ENCODE measurements at regions not wholly inside any gene's neighbourhood (a gene's known extent, or its start where the extent isn't known, plus 50 kb on each side); places are given as distances from the start of the nearest gene placed in this dataset.

DNA sequence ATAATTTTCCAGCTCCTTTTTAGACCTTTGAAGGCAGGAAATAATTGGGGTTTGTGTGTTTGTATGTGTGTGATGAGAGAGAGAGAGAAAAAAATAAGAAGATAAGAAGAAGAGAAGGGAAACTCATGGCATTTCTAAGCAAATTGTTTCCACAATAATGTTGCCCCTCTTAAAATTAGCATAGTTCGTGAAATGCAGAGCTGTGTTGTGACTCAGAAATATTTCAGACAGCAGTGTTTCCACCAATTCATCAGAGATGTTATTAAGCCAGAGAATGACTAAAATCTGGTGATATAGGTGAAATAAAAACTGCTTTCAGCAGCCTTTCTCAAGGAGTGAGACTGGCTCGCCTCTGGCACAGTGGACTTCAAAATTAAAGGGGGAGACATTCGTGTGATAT, 65.9 kb upstream of the ARHGAP5 start:
- DNase-seq (ENCODE audit: extremely low spot score): no peak
- ChIA-PET POLR2A (no interaction called here), CTCF (no interaction called here)
- no peak for TF ChIP-seq ARNT (IDR thresholded peaks at IDR 0.05)
- no peak for TF ChIP-seq L3MBTL2 (conservative IDR thresholded peaks at IDR 0.05)
- TF ChIP-seq FOXM1 (IDR thresholded peaks at IDR 0.05; ENCODE audit: borderline replicate concordance): no peak
- TF ChIP-seq ELF4 (IDR thresholded peaks at IDR 0.05): no peak
- TF ChIP-seq FOXK2 (IDR thresholded peaks at IDR 0.05): no peak
- no peak for TF ChIP-seq TARDBP (IDR thresholded peaks at IDR 0.05)
- TF ChIP-seq FOXA1 (IDR thresholded peaks at IDR 0.05): no peak
- no peak for TF ChIP-seq HDGF (IDR thresholded peaks at IDR 0.05; ENCODE audit: borderline replicate concordance)
- TF ChIP-seq CTBP1 (IDR thresholded peaks at IDR 0.05; ENCODE audit: borderline replicate concordance): no peak
- TF ChIP-seq NFRKB (IDR thresholded peaks at IDR 0.05): no peak
- no peak for TF ChIP-seq ZNF384 (IDR thresholded peaks at IDR 0.05)
- no peak for TF ChIP-seq BHLHE40 (IDR thresholded peaks at IDR 0.05; ENCODE audit: borderline replicate concordance)
- TF ChIP-seq LEF1 (IDR thresholded peaks at IDR 0.05; ENCODE audit: borderline replicate concordance): no peak
- no peak for TF ChIP-seq SUZ12 (IDR thresholded peaks at IDR 0.05)
- TF ChIP-seq, protein P1, sequence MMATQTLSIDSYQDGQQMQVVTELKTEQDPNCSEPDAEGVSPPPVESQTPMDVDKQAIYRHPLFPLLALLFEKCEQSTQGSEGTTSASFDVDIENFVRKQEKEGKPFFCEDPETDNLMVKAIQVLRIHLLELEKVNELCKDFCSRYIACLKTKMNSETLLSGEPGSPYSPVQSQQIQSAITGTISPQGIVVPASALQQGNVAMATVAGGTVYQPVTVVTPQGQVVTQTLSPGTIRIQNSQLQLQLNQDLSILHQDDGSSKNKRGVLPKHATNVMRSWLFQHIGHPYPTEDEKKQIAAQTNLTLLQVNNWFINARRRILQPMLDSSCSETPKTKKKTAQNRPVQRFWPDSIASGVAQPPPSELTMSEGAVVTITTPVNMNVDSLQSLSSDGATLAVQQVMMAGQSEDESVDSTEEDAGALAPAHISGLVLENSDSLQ (IDR thresholded peaks at IDR 0.05): no peak
- TF ChIP-seq SP1 (IDR thresholded peaks at IDR 0.05): no peak

DNA sequence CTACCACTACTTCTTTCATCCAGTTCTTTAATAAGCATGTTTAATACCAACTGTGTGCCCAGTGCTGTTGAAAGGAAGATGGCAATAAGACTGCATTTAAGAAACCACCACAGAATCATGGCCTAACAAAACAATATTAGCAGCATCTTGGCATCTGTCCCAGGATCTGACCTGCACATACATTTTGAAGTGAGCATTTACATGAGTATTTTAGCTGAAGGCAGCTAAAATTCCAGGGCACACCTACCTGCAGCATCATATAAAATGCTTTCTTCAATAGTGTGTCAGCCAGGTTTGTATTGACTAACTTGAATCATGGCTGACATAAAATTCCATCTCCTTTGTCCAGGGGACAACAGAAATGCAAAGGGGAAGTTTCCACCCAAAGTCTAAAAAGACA, 65.0 kb upstream of the ARHGAP5 start:
- DNase-seq (ENCODE audit: extremely low spot score): no peak
- CTCF ChIA-PET: no interaction called here
- POLR2A ChIA-PET: no interaction called here
- TF ChIP-seq, protein P1 (IDR thresholded peaks at IDR 0.05): no peak
- TF ChIP-seq SP1 (IDR thresholded peaks at IDR 0.05) (no peak), FOXA1 (IDR thresholded peaks at IDR 0.05) (no peak), FOXK2 (IDR thresholded peaks at IDR 0.05) (no peak), ARNT (IDR thresholded peaks at IDR 0.05) (no peak), CTBP1 (IDR thresholded peaks at IDR 0.05; ENCODE audit: borderline replicate concordance) (no peak), ZNF384 (IDR thresholded peaks at IDR 0.05) (no peak), TARDBP (IDR thresholded peaks at IDR 0.05) (no peak), FOXM1 (IDR thresholded peaks at IDR 0.05; ENCODE audit: borderline replicate concordance) (no peak), HDGF (IDR thresholded peaks at IDR 0.05; ENCODE audit: borderline replicate concordance) (no peak), ELF4 (IDR thresholded peaks at IDR 0.05) (no peak), SUZ12 (IDR thresholded peaks at IDR 0.05) (no peak), LEF1 (IDR thresholded peaks at IDR 0.05; ENCODE audit: borderline replicate concordance) (no peak), NFRKB (IDR thresholded peaks at IDR 0.05) (no peak), BHLHE40 (IDR thresholded peaks at IDR 0.05; ENCODE audit: borderline replicate concordance) (no peak), L3MBTL2 (conservative IDR thresholded peaks at IDR 0.05) (no peak)

DNA sequence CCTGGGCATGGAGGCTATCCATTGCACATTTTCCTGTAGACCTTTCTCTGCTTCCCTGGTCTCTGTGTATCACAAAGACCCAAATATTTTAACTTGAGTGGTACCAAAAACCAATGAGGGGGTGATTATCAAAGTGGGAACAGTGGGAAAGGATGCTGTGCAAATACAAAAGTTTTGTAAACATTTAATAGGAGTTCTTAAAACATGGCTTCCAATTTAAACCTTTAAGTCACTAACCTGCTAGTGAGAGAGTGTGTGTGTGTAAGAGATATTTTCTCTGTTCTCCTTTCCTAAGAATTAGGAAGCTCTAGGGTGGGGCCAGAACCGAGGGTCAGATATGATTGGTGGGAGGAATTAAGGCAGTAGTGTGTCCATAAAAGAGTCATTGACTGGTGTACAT, 64.5 kb upstream of the ARHGAP5 start:
- DNase-seq (ENCODE audit: extremely low spot score): no peak
- no peak for TF ChIP-seq L3MBTL2 (conservative IDR thresholded peaks at IDR 0.05)
- TF ChIP-seq, protein P1 (IDR thresholded peaks at IDR 0.05): no peak
- CTCF ChIA-PET: no interaction called here
- POLR2A ChIA-PET: no interaction called here

DNA sequence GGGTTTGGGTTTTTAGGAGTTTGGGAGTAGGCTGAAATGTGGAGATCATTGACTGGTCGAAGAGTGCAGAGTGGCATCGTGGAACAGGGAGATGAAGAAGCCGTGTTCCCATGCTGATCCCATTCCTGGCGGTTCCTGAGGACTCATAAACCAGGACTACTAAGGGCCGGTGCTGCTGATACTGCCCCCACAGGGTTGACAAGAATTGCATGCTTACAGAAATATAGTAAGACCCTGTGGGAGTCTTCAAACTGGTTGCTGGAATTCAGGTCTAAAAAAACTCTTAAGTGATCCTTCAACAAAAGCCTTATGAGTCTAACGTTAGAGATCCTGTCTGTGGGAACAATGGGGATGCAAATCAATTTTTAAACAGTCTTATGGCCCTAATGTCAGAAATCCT, 64.0 kb upstream of the ARHGAP5 start:
- ChIA-PET CTCF (no interaction called here), POLR2A (no interaction called here)
- peak; percentile 53 for DNase-seq (ENCODE audit: extremely low spot score)
- TF ChIP-seq L3MBTL2 (conservative IDR thresholded peaks at IDR 0.05) (no peak; the same call in 1 of the 2 replicates), ZNF384 (IDR thresholded peaks at IDR 0.05) (no peak)

DNA sequence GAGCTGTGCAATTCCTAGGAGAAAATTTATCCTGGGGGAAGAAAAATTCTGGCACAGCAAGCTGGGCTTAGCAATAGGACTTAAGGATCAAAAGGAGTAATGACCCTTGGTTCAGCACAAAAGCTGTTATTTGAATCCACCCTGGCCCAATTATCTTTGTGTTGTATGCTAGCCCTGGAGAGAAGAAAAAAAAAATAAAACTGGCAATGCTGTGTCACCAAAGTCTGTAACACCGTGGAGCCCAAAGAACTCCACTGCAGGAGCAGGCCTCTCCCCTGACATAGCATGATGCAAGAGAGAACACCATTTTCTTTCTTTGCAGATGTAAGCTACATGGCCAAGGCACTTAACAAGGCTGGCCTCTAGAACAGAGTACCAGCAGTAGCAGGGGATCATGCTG, 63.0 kb upstream of the ARHGAP5 start:
- ChIA-PET CTCF (interaction anchor here (0.5 to 0.7 kb wide), 4 partner anchors 104 to 729 kb away, joined by 3 to 8 read pairs (median 5); no protein-coding TSS in a partner anchor), POLR2A (no interaction called here)
- DNase-seq (ENCODE audit: extremely low spot score): no peak
- TF ChIP-seq FOXA1 (IDR thresholded peaks at IDR 0.05) (no peak), ARNT (IDR thresholded peaks at IDR 0.05) (no peak), BHLHE40 (IDR thresholded peaks at IDR 0.05; ENCODE audit: borderline replicate concordance) (no peak), CTBP1 (IDR thresholded peaks at IDR 0.05; ENCODE audit: borderline replicate concordance) (no peak), ELF4 (IDR thresholded peaks at IDR 0.05) (no peak), FOXM1 (IDR thresholded peaks at IDR 0.05; ENCODE audit: borderline replicate concordance) (no peak), ZNF384 (IDR thresholded peaks at IDR 0.05) (no peak), LEF1 (IDR thresholded peaks at IDR 0.05; ENCODE audit: borderline replicate concordance) (no peak), TARDBP (IDR thresholded peaks at IDR 0.05) (no peak), L3MBTL2 (conservative IDR thresholded peaks at IDR 0.05) (no peak), FOXK2 (IDR thresholded peaks at IDR 0.05) (no peak), SUZ12 (IDR thresholded peaks at IDR 0.05) (no peak), HDGF (IDR thresholded peaks at IDR 0.05; ENCODE audit: borderline replicate concordance) (no peak)
- TF ChIP-seq, protein P1 (IDR thresholded peaks at IDR 0.05): no peak

DNA sequence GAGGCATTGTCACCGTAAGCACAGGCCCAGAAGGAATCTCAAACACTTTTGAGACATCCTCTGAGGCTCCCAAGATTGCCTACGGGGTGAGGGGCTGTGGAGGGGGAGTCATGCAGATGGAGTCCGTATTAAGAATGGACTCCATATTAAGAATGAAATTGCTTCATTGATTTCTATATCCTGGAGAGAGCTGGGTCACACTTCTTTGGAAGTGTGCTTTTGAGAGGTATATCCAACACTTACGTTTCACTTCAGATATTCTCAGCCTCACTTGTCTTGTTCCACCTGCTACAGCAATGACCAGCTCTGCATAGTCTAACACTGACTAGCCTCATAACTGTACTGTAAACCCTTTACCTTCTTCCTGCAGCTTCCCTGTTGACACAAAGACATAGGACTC, 62.6 kb upstream of the ARHGAP5 start:
- POLR2A ChIA-PET: no interaction called here
- CTCF ChIA-PET: interaction anchor here (0.6 to 0.7 kb wide), 3 partner anchors 185 to 729 kb away, joined by 3 to 8 read pairs (median 6); no protein-coding TSS in a partner anchor
- DNase-seq (ENCODE audit: extremely low spot score): no peak
- TF ChIP-seq HDGF (IDR thresholded peaks at IDR 0.05; ENCODE audit: borderline replicate concordance) (no peak), FOXA1 (IDR thresholded peaks at IDR 0.05) (no peak), BHLHE40 (IDR thresholded peaks at IDR 0.05; ENCODE audit: borderline replicate concordance) (no peak), ZNF384 (IDR thresholded peaks at IDR 0.05) (no peak), NFRKB (IDR thresholded peaks at IDR 0.05) (no peak), ELF4 (IDR thresholded peaks at IDR 0.05) (no peak), L3MBTL2 (conservative IDR thresholded peaks at IDR 0.05) (no peak), CTBP1 (IDR thresholded peaks at IDR 0.05; ENCODE audit: borderline replicate concordance) (no peak), FOXK2 (IDR thresholded peaks at IDR 0.05) (no peak), SUZ12 (IDR thresholded peaks at IDR 0.05) (no peak), TARDBP (IDR thresholded peaks at IDR 0.05) (no peak), FOXM1 (IDR thresholded peaks at IDR 0.05; ENCODE audit: borderline replicate concordance) (no peak), ARNT (IDR thresholded peaks at IDR 0.05) (no peak), LEF1 (IDR thresholded peaks at IDR 0.05; ENCODE audit: borderline replicate concordance) (no peak)
- TF ChIP-seq, protein P1 (IDR thresholded peaks at IDR 0.05): no peak

Data from HEK293T (cell line).